GM19397 (cell line): ENCODE measurements at regions not wholly inside any gene's neighbourhood (a gene's known extent, or its start where the extent isn't known, plus 50 kb on each side); places are given as distances from the start of the nearest gene placed in this dataset.
"Not testable (repeated sequence)": the region's sequence is repeated elsewhere in the genome, so short reads cannot be mapped to it uniquely, and the experiment has no call there.

ENCODE experiments used
- ATAC-seq: cut with Tn5 transposase; IDR thresholded peaks from one replicate; pipeline ENCODE4 v1.9.1; 2021; ENCODE audit warnings: mild to moderate bottlenecking, moderate library complexity; ENCODE audit not compliant: unreplicated experiment

GRCh38 chr5:56665117-56665516, 150.2 kb upstream of the MAP3K1 start:
- ATAC-seq, result not testable (repeated sequence)

- ATAC-seq, result no peak
Observed at GRCh38 chr5:56664025-56664424, 151.3 kb upstream of the MAP3K1 start.

- ATAC-seq, result no peak
Observed at GRCh38 chr5:56663523-56663922, 151.8 kb upstream of the MAP3K1 start.

GRCh38 chr5:56662893-56663292, 152.5 kb upstream of the MAP3K1 start:
- no peak for ATAC-seq

GRCh38 chr5:56659971-56660370, 155.4 kb upstream of the MAP3K1 start:
- no peak for ATAC-seq

DNA sequence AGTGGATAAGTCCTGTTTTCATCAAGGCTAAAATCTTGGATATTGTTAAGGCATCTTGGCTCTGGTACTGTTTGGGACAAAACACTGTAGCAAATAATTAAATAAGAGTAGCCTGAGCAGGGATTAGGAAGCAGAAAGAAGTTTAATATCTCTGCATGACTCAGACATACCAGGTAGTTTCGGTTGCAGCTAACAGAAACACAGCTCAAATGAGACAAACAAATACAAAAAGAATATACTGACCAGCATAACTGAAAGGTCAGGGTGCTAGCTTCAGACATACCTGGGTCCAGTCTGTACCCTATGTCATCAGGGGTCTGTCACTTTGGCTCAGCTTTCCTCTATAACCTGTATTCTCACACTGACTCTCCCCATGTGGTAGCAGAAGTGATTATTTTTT, 156.4 kb upstream of the MAP3K1 start:
- ATAC-seq, result no peak

- ATAC-seq, result no peak
Observed at GRCh38 chr5:56656846-56657726, 158.3 kb upstream of the MAP3K1 start.

DNA sequence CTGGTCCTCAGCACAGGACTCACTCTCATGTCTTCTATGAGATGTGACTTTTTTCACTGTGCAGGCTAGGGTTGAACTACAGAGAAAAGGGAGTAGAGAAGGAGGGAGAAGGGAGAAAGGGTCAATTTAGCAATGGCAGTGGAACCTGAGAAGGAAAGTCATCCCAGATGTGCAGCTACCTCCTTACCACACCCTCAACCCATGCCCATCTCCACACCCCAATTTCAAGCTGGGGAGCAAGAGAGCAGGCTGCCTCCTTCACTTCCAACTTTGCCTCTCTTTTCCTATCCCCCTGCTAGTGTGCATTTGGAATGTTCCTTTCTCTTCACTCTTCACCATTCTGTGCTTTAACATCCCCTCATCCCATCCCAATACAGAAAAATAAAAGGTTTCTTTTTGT, 163.5 kb upstream of the MAP3K1 start:
- ATAC-seq, result no peak

GRCh38 chr5:56650386-56650785, 165.0 kb upstream of the MAP3K1 start:
- no peak for ATAC-seq

DNA sequence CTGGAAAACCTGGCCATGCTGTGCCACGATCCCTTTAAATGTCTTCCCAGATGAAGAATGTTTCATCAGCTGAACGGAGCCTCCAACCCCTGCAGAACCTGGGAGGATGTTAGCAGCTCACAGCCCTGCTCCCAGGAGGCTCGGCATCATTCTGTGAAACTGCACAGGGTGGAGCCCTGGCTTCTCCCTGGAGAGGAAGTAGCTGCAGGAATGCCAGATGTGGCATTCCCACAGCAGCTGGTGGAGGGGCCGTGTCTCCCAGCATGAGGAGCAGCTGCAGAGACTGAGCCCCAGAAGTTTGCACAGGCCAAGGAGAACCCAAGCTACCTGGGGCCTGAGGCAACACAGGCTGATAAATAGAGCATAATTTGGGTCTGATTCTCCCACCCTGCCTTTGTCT, 165.8 kb upstream of the MAP3K1 start:
- ATAC-seq, result no peak

- no peak for ATAC-seq
Observed at GRCh38 chr5:56648460-56649034, 166.8 kb upstream of the MAP3K1 start.

DNA sequence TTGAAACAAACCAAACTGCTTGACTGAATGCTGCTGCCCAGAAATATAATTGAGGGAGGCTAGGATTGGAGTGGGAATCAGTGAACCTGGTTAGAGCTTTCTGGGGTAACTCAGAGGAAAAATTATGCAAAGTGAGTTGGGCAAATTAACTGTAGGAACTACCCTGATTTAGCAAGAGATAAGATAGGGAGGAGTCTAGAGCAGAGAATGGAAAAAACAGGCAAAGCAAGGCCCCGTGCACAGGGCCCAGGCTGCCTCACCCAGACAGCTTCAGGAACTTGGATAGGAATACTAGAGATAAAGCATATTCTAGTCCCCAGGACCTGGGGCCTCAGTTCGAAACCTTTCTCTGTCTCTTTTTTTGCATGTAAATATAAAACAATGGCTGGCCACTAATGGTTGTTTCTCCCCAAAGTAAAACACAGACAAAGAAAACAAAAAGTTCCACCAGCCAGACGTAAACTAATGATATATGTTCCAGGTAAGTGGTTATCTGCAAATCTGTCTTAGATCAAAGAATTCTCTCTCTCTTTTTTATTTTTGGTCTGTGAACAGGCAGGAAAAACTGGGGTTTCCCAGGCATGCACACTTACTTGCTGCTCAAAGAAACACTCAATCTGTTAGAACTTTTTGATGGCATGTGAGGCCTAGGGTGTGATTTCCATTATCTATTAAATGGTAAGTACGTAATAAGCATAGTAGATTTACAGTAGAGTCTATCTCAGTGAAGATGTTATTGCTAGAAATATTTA, 168.1 kb upstream of the MAP3K1 start:
- ATAC-seq, result no peak

GRCh38 chr5:56641635-56642260, 173.6 kb upstream of the MAP3K1 start:
- ATAC-seq, result no peak

GRCh38 chr5:56640763-56641406, 174.5 kb upstream of the MAP3K1 start:
- ATAC-seq, result no peak

- ATAC-seq, result no peak
Observed at GRCh38 chr5:56639476-56639875, 175.9 kb upstream of the MAP3K1 start.

DNA sequence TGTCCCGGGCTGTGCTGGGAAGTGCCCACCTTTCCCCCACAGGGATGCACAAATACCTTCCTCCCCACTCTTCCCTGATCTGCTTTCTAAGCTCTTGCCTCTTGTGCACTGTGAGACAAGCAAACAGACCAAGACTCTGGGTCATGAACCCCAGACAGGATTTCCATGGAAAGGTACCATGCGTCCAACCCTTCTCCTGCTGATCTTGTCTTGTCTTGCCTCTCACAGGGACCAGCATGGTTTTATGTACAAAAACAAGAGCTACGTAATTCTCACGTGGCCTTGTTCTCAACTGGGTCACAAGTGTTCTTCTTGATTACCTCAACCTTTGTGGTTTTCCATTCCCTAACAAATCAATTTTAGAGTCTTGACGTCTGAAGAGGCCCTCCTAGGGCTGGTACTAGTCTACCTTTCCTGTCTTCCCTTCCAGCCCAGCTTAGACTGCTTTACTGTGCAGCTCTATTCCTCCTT, 176.5 kb upstream of the MAP3K1 start:
- ATAC-seq, result no peak

DNA sequence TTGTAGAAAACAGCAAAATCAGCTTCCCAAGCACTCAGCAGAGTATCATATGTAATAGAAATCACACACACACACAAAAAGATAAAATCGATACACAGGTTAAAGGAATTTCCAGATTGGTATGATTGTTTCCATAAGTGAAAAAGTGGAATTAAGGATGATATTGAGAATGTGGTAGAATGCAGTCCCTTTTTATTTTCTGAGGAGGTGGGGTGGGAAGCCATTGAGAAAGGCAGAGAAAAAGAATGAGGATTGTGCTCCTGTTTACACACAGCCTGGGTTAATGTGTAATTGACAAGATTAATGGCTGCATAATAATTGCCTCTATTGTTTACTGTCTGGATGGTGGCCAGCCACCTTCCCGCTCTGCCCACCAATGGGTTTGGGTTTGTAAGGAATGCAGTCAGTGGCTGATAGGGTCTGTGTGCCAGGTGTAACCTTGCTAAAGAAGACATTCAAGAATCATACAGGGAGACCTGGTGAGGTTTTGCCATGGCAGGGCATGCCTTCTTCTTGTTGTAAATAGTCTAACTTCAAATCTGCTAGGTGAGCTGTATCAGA, 177.2 kb upstream of the MAP3K1 start:
- ATAC-seq, result no peak

DNA sequence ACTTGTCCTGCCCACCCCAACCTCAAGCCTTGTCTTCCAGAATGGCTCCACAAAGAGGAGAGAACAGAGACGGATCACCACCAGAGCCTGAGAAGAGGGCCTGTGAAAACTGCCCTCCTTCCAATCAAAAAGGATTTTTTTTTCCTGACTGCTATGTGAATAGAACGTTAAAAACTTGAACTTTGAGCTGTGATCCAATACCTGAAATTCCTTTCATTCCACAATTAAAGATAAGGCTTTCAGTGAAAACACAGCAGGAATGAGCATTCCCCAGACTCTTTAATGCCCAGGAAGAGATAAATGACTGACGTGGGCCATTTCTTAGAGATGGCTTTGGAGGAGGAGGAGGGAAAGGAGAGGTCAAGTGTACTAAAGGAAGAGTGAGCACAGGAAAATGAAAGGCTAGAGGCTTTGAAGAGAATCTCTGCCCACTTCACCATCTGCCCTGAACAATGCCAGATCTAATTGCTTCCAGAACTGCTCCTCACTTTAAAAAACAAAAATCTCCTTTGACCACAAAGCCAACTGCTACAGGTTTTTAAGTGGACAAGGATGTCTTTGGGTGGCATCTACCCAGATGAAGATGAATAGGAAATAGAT, 177.9 kb upstream of the MAP3K1 start:
- ATAC-seq, result no peak

DNA sequence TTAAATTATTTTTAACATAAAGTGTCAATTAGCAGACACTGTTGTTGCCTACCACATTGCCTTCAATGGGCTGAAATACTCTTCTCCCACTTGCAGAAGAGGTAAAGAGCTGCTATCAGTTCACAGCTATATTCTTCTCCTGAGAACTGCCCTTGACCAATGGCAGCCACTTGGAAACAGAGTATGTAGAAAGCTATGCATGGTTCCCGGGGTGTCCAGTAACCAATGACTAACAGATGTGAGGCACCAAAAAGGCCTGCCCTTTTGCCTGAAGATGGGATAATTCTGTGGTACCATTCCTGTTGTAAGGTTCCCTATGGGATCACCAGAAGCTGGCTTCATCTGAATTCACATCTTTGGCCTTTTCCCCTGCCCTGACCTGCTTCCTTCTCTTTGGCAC, 181.4 kb upstream of the MAP3K1 start:
- no peak for ATAC-seq

DNA sequence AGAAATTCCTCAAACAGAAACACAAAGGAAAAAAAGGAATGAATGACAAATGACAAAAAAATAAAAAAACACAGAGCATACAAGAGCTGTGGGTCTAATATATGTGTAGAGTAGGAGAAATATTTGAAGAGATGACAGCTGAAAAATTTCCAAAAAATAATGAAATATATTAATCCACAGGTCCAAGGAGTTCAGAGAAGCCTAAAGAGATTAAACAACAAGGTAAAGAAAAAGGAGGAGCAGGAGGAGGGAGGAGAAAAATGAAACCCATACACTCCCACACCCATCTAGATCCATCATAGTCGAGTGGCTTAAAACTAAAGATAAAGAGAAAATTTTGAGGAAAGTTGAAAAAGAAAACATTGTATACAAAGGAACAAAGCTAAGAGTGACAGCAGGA, 182.4 kb upstream of the MAP3K1 start:
- no peak for ATAC-seq
